ENCODE measurements at regions not wholly inside any gene's neighbourhood (a gene's known extent, or its start where the extent isn't known, plus 50 kb on each side); places are given as distances from the start of the nearest gene placed in this dataset.

DNA sequence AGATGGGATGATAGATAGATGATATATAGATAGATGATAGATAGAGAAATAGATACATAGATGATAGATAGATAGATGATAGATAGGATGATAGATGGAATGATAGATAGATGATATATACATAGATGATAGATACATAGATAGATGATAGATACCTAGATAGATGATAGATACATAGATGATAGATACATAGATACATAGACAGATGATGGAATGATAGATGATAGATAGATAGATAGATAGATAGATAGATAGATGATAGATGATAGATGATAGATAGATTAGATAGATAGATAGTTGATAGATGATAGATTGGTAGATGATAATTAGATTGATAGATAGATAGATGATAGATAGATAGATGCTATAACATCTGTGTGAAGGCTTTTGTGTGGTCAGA lies 201.7 kb upstream of the RAB4A start:
- no peak for DNase-seq

DNA sequence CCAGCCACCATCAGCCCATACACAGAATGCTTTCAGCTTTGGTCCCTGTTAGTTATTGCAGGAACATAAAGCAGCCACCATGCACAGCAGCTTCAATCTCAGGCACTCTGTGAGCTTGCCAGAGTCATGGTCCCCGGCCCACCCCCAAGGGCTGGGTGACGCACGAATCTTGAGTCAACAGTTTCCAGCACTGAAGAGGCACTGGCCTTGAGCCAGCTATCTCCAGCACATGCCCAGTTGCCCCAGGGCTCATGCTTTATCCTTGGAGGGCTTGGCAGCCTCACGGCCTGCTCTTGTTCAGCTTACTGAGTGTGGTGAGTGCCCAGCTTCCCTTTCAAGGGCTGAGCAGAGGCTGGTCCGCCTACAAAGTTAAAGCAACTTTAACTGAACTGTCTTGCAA lies 200.7 kb upstream of the RAB4A start:
- no peak for DNase-seq

DNA sequence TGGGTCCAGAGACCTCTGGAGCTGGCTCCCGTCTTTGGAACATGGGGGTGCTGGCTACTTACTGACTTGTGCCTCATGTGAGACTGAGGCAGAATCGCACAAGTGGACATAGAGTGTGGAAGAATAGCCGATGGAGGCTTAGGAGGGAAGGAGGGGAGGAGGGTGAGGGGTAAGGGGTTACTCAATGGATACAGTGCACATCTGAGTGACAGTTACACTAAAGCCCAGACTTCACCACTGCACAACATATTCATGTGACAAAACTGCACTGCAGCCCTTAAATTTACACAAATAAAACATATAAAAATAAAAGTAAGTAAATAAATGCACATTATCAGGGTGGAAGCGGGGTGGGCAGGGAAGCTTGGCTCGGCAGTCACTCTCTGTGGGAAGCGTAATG lies 197.7 kb upstream of the RAB4A start:
- DNase-seq, result peak; percentile 80

DNA sequence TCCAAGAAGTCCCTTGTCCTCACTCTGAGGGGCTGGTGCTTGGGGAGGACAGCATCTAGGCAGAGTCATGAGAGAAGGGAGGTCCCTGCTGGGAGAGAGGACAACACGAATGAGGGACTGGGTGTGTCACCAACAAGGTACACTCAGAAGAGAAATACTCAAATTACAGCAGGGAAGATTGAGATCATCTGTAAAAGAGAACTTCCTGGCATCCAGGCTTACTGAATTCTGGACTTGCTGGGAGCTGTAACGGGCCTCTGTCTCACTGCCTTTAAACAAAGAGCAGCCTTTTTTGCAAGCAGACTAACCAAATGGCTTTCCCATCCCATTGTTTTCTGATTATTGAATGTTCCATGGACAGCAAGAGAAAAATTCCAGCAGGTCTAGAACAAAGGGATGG lies 195.7 kb upstream of the RAB4A start:
- no peak for DNase-seq

DNA sequence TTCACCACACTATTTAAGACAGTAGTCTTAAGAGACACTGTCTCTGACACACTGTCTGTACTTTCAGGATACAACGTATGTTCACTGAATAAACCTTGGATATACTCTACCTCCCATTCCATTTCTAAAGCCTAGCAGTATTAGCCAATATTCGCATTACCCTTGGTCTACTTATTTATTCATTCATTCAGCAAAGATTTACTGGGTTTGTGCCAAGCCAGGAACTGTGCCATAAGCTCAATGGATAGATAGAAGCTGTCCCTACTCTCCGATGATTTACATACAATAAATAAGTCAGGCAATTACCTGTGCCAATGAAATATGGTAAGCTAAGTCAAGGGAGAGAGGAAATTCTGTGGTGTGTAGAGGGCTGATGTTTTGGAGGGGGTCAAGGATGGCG lies 195.2 kb upstream of the RAB4A start:
- no peak for DNase-seq

DNA sequence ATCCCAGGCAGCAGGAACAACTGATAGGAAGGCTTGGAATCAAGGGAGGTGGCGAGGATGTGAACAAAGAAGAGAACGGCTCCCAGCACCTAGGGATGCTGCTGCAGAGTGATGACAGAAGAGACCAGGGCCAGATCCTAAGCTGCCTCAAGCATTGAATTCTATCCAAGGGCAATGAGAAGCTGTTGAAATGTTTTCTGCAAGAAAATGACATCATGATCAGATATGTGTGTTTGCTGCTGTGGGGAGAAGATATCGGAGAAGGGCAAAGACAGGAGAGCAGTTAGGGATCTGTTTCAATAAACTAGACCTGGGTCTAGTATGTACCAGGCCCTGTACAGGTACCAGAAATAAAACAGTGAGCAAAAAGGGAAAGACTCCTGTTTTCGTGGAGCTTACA lies 194.7 kb upstream of the RAB4A start:
- no peak for DNase-seq

DNA sequence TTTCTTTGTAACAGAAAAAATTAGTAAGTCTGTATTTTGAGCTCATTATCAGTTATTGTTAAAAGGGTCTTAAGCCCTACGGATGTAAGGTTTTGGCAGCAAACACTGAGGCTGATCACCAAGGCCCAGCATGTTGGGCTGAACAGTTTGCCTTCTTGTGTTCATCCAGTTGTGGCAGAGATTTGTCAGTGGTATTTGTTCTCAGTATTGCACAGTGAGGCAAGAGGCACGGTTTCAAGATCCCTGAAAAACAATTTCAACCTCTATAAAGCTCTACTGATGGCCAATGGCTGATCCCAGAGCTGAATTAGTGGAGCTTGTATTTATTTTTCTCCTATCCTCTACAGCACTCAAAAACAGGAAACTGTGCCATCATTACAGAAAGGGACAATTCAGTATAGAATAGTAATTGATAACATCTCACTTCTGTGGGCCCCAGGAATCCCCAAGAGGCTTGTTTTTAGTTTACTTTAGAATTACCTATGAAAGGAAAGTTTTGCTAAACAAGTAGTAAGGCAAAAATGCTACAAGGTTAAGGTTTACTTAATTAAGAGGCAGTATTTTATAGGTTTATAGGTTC lies 191.8 kb upstream of the RAB4A start:
- no peak for DNase-seq

DNA sequence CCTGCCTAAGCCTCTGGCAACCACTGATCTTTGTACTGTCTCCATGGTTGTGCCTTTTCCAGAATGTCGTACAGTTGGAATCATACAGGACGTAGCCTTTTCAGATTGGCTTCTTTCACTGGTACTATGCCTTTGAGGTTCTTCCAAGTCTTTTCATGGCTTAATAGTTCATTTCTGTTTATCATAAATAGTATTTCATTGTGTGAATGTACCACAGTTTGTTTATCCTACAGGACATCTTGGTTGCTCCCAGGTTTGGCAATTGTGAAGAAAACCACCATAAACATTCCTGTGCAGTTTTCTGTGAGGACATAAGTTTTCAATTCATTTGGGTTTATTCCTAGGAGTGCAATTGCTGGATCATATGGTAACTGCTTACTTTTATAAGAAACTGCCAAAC lies 190.6 kb upstream of the RAB4A start:
- no peak for DNase-seq

DNA sequence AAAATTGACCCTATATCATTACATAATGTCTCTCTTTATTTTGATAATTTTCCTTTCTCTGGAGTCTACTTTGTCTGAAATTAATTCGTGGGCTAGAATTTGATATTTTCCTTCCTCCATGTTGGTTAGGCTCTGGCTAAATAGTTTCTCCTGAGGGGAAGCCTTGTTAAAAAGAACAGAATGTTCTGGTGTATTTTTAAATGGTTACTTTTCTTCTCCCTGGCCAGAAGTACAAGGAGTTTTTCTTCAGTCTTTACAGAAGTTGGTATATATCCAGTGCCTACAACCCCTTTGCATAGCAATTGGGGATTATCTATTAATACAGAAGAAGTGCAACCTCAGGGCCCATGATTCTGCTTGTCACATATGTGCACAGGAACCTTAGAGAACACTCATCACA lies 185.6 kb upstream of the RAB4A start:
- no peak for DNase-seq

DNA sequence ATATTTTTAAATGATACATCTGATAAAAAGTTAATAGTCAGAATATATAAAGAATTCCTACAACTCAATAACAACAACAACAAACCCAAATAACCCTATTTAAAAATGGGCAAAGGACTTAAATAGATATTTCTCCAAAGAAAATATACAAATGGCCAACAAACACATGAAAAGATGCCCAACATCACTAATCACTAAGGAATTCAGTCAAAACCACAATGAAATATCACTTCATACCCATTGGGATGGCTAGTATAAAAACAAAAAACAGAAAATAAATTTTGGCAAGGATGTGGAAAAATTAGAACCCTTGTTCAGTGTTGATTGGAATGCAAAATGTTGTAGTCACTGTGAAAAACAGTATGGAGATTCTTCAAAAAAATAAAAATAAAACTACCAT lies 184.8 kb upstream of the RAB4A start:
- no peak for DNase-seq

DNA sequence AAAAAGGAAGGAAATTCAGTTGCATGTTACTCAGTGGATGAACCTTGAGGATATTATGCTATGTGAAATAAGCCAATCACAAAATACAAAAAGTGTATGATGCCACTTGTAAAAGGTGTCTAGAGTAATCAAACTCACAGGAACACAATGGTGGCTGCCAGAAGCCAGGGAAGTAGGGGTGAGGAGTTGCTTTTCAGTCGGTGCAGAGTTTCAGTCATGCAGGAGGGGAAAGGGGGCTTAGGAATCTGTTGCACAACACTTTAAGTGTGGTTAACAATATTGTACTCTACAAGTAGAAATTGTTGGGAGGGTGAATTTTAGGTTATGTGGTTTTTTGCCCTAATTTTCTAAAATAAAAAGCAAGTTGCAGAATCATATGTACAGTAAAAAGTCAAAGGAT lies 184.2 kb upstream of the RAB4A start:
- no peak for DNase-seq

DNA sequence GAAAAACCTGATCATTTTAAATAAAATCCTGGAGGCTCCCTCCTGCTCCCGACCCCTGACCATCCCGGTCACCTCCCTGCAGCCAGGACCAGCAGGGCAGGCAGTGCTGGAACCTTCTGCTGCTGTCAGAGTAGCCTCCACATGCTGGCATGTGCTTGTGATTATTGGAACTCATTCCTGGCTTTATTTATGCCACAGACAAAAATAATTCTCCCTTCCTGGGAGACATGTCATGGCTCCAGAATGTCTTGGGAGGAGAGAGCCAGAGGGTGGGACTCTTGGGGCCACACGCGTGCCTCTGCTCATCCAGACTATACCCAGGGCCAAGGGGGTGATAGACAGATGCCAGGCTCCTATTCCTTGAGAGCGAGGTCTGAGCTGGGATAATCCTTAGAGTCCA lies 183.6 kb upstream of the RAB4A start:
- no peak for DNase-seq

DNA sequence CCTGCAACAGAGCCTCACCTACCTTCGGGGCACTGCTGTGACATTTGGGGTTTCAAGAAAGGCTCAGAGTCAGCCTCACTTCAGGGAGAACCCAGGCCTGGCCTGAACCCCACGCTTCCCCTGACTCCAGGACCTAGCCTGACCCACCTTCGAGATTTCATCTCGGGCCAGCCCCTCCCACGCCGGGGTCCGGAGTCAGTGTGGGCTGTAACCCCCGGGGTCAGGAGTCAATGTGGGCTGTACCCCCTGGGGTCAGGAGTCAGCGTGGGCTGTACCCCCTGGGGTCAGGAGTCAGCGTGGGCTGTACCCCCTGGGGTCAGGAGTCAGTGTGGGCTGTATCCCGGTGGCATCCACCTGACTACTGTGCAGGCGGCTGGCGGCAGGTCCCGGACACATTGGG lies 183.0 kb upstream of the RAB4A start:
- no peak for DNase-seq

DNA sequence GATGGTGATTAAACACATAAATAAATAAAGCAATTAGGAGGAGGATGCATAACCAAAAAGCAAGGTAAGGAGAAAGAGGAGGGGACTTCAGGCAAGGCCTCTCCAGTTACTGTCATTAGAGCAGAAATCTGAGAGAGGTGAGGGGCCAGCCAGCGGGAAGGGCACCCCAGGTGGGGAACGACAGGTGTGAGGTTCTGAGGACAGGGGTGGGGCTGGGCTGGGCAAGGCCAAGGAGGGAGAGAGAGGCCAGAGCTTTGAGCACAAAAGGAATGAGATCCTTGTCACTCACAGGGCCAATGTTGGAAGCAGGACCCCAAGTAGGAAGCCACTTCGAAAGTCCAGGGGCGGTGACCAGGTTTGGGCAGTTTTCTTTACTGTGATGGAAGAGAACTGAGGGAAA lies 182.2 kb upstream of the RAB4A start:
- no peak for DNase-seq

DNA sequence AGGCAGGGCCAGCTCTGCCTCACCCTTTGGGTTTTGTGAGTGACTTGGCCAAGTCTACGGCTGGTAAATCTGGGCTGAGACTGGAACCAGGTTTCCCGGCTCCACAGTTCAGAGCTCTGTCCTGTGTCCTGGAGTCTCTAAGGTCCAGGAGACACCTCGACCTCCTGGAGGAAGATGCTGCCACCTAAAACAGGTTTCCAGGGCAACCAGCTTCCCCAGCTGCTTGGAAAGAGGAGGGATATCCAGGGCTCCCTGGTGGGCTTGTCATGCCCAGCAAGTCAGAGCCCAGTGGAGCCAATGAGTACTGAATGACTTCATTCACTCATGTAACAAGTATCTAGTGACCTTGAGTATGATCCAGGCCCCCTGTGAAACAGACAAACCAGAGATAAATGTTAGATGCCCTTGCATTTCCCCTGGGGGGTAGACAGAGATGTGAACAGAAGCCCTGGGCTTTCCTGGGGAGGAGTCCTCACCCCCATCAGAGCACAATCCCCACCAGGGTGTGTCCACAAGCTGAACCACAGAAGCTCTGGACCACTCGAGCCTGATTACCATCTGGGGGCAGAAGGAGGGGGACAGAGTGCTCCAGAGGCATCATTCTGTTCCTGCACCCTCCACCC lies 181.2 kb upstream of the RAB4A start:
- DNase-seq, result peak; percentile 47

DNA sequence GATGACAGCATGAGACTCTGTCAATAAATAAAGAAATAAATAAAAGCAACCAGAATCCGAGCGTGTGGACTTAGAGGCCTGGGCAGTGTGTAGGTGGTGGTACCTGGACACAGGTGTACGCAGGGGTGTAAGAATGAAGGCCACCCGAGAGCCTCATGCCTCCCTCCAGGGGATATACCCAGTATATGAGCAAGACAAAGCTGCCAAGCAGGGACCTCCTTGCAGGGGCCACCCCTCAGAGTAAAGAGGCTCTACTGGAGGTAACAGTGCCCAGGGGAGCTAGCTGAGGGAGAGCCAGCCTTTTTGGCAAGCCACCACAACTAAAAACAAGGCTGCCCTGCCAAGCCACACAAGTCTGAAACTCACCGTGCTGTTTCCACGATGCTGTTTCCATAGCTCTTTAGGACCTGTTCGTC lies 179.2 kb upstream of the RAB4A start:
- no peak for DNase-seq

DNA sequence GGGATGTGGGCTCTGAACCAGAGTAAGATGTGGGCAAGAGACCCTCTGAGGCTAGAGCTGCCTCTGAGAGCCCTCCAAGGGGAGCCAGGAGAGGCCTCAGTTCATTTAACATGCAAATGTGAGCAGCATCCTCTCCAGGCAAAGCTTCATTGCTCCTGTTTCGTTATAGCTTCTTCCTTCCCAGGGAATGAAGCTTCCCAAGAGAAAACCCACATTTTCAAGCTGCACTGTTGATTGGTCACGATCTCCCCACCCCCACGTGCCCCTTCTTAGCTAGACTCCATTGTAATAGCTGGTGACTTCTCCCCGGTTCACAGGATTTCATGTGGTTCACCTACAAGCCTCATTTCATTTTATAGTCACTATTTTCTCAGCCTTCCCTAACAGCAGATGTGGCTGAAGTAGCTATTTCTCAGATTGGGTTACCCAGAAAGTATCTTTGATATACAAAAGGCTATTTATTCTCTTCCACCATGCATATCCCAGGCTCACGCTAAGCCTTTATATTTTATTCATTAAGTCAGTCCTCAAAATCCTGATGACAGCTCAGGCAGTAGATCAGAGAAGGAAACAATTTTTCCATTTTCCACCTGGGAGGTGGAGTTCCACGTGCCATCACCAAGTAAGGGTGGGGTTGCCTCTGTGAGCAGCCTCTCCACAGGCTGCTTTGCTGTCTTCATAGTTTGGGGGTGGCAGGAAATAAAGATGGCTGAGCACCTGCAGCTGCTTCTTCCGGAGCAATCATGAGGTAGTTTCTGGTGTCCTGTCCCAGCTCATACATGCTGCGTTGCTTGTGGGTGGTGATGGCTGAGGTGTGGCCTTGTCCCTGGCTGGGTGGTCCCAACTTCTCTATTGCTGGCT lies 178.3 kb upstream of the RAB4A start:
- DNase-seq, result peak; percentile 80

DNA sequence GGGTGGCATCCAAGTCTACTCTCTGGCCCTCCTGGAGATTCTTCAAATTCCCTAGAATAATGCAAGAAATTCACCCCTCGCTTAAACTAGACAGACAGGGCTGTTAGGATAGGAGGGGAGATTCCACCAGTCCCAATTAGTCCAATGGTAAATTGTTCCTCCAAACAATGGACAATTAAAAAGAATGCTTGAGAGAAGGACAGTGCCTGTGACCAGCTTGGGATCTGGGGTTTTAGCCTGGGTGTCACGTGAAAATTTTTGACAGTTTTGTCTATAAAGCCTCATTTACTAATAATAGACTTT lies 177.7 kb upstream of the RAB4A start:
- no peak for DNase-seq

DNA sequence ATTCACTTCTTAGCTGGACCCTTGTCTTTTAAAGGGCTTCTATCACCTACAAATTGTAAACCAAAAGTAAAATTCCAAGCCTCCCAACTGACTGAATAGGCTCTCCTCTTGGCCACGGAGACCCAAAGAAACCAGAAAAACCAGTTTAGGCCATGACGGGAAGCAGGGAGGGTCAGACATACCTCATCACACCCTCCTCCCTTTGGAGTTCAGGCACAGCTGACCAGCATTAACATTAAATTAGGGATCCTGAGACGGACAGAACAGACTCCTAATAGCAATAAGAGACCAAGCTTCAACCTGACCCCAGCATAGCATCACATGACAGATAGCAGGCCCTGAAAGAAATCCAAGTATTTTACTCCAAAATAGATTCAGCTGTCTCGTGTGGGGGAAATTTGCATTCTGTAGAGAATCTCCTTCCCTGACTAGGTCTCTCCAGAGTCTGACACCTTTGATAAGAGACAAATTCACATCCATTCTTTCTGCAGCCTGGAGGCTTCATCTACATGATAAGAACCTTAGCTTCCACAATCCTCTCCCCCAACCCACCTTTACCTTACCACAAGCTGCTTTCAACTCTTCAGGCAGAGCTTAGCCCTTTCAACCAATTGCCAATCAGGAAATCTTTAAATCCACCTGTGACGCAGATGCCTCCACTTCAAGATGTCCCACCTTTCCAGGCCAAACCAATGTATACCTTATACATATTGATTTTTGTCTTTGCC lies 177.1 kb upstream of the RAB4A start:
- peak; percentile 35 for DNase-seq

DNA sequence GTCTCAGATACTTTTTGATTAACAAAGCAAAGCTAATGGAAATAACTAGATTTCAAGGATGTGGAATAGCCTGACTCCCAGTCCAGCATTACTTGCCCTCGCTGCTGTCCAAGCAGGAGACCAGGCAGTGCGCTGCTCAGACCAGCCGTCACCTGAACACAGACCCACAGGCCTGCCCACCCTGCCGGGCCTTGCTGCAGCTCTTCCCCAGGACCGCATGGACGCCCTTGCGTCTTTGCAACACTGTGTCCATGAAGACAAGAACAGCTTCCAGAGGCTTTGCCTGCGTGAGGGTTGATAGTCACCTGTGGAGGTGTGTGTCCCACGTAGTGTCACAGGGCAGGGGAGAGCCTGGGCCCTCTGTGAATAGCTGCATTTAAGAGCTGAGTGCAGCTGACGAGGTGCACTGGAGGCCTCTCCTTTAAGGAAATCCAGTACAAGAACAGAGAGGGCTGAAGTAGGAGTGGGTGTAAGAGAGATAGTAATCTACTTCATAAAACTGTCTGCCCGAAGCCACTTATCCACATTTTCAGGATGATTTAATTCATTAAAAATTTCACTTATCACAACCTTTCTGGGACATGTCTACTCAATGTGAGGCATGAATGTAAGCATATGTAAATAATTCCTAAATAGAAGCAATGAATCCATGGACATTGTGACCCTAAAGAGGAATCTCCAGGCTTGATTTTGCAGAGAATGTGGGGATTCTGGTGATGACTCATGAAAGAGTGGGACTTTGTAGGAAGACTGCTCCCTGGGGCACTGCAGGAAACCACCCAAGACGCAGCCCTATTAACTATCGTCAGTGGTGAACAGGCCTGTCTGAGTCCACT lies 176.2 kb upstream of the RAB4A start:
- no peak for DNase-seq

DNA sequence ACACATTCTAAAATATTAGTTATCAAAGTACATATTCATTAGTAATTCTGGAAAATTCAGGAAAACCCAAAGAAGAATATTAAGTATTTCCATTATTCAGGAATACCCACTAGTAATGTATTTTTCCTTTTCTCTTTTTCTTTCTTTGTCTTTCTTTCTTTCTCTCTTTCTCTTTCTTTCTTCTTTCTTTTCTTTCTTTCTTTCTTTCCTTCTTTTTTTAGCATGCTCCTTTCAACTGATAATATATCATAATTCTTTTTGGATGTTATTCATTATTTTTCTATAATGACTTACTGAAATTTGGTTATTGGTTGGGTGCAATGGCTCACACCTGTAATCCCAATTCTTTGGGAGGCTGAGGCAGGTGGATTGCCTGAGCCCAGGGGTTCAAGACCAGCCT lies 175.6 kb upstream of the RAB4A start:
- no peak for DNase-seq

DNA sequence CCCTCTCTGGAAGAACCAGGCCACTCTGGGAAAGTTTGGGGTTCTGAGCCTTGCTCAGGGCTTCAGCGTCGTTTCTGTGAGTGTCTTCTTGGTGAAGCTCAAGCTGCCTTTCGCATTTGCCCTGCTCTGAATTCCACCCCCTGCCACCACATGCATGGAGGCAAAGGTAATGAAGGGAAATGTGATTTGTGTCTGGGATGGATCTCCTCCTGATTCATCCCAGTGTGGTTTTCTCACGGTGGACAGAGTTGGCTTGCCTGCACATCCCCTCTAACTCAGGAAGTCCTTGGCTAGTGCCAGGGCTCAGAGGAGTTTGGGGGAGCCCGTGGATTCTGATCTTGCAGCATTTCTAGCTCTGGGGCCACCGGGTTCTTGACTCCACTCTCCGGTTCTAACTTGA lies 173.6 kb upstream of the RAB4A start:
- DNase-seq, result no peak

DNA sequence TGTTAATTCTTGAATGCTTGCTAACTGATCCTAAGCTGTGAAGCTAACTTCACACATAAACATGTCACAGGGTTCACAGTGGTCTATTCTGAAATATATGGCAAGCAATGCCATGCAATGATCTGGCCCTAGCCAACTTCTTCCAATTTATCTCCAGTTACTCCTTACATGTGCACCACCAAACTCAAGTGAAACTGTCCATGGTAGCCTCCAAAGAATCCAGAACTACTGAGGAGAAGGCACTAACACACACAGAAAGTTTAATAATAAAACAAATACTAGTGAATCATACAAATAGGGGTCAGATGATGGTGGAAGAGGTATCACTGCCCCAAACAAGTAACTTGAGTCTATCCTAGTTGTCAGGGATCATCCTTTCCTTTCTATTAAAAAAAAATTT lies 172.6 kb upstream of the RAB4A start:
- no peak for DNase-seq
